HCT116 (cell line): ENCODE measurements at regions not wholly inside any gene's neighbourhood (a gene's known extent, or its start where the extent isn't known, plus 50 kb on each side); places are given as distances from the start of the nearest gene placed in this dataset.

ENCODE experiments used
- ATAC-seq: fragments of 200-7000 bp; cut with Tn5 transposase; 2 replicates; pipeline ENCODE4 v1.9.1; 2020; ENCODE audit warnings: mild to moderate bottlenecking, moderate library complexity
- BruUV-seq: library from RNA; stranded (reverse); fragments of 400-500 nt; replicated peaks from 2 replicates; lab custom pipeline; 2021; lab: Mats Ljungman, UMichigan
- CTCF ChIA-PET: fragments of 300-600 bp; sonication (Branson Sonifier 250); formaldehyde crosslinking; loops from one replicate; lab custom pipeline; 2021; ENCODE audit warnings: antibody characterized with exemption; lab: Charles Lee
- POLR2A ChIA-PET: fragments of 300-600, 350-600 bp; sonication (Branson Sonifier 250); formaldehyde crosslinking; loops from one replicate; lab custom pipeline; 2021; ENCODE audit warnings: antibody characterized with exemption; lab: Charles Lee
- RAD21 ChIA-PET, 2 experiments: fragments of 300-600 bp; sonication (Branson Sonifier 250); formaldehyde crosslinking; loops; one replicate each; lab custom pipeline; 2023; ENCODE audit warnings: low total read pairs in 2 of 2; ENCODE audit not compliant: uncharacterized antibody in 2 of 2, unreplicated experiment in 2 of 2, low non-redundant PET in 1 of 2; lab: Charles Lee
- DNase-seq: peaks from one replicate; pipeline ENCODE4 v3.0.0-alpha.2; 2010; ENCODE audit warnings: low read depth, low spot score
- H2AFZ ChIP-seq: fragments of 200-600 bp; shearing (Covaris generic), sonication (generic); 2 replicates; pipeline ENCODE4 v1.6.1; 2017; ENCODE audit warnings: low read depth, mixed run types, mixed read lengths, antibody characterized with exemption, low read length; ENCODE audit not compliant: poor library complexity, severe bottlenecking
- H3K27ac ChIP-seq: 2 replicates; pipeline ENCODE4 v1.5.1; 2012; ENCODE audit warnings: low read depth, low read length
- H3K27me3 ChIP-seq: fragments of 200-600 bp; sonication (generic); 2 replicates; pipeline ENCODE4 v1.6.1; 2016; ENCODE audit warnings: mixed run types, low read length, mixed read lengths; ENCODE audit not compliant: insufficient read depth
- H3K36me3 ChIP-seq, 2 experiments: fragments of 200-500 bp in 1 of 2; fragments of 200-600 bp in 1 of 2; sonication (Bioruptor generic) in 1 of 2; sonication (generic) in 1 of 2; 2 replicates each; pipeline versions ENCODE4 v1.5.1 to v1.6.1; 2014 to 2016; ENCODE audit warnings: low read length in 2 of 2, inconsistent platforms in 1 of 2, mixed read lengths in 1 of 2, mixed run types in 1 of 2; ENCODE audit not compliant: insufficient read depth in 2 of 2, control insufficient read depth in 1 of 2
- H3K4me1 ChIP-seq, 2 experiments: fragments of 200-600 bp in 1 of 2; sonication (generic) in 1 of 2; 2 replicates each; pipeline versions ENCODE4 v1.5.1 to v1.6.1; 2012 to 2017; ENCODE audit warnings: low read length in 2 of 2, inconsistent platforms in 1 of 2, mild to moderate bottlenecking in 1 of 2, mixed read lengths in 1 of 2, mixed run types in 1 of 2, moderate library complexity in 1 of 2; ENCODE audit not compliant: insufficient read depth in 2 of 2, control insufficient read depth in 1 of 2
- H3K4me2 ChIP-seq: fragments of 200-600 bp; sonication (generic); 2 replicates; pipeline ENCODE4 v1.6.1; 2017; ENCODE audit warnings: mixed run types, low read length, mixed read lengths
- H3K4me3 ChIP-seq, 2 experiments: fragments of 200-600 bp in 1 of 2; sonication (generic) in 1 of 2; replicated peaks in 1 of 2; 2 replicates each; pipeline ENCODE4 v1.5.1; 2011 to 2016; ENCODE audit warnings: low read length in 2 of 2, control low read depth in 1 of 2, low read depth in 1 of 2, mild to moderate bottlenecking in 1 of 2, mixed read lengths in 1 of 2, mixed run types in 1 of 2
- H3K79me2 ChIP-seq: fragments of 200-600 bp; sonication (generic); 2 replicates; pipeline ENCODE4 v1.6.1; 2017; ENCODE audit warnings: mild to moderate bottlenecking, mixed run types, low read length, moderate library complexity, mixed read lengths; ENCODE audit not compliant: insufficient read depth
- H3K9ac ChIP-seq: fragments of 200-600 bp; sonication (generic); 2 replicates; pipeline ENCODE4 v1.6.1; 2016; ENCODE audit warnings: low read length, mixed read lengths
- H3K9me2 ChIP-seq: fragments of 200-600 bp; sonication (generic), shearing (Covaris generic); 2 replicates; pipeline ENCODE4 v1.6.1; 2017; ENCODE audit warnings: mixed run types, mild to moderate bottlenecking, moderate library complexity; ENCODE audit not compliant: insufficient read depth
- H3K9me3 ChIP-seq, 2 experiments: fragments of 200-500 bp in 1 of 2; fragments of 200-600 bp in 1 of 2; sonication (Bioruptor generic) in 1 of 2; sonication (generic) in 1 of 2; 2 replicates each; pipeline ENCODE4 v1.6.1; 2014 to 2017; ENCODE audit warnings: low read length in 2 of 2, mixed read lengths in 2 of 2, inconsistent platforms in 1 of 2, low read depth in 1 of 2, mild to moderate bottlenecking in 1 of 2, mixed run types in 1 of 2, moderate library complexity in 1 of 2; ENCODE audit not compliant: control insufficient read depth in 1 of 2, insufficient read depth in 1 of 2
- H4K20me1 ChIP-seq: fragments of 200-600 bp; sonication (generic), shearing (Covaris generic); 2 replicates; pipeline ENCODE4 v1.6.1; 2017; ENCODE audit warnings: mixed run types, mild to moderate bottlenecking, moderate library complexity; ENCODE audit not compliant: insufficient read depth
- CBX3 ChIP-seq: IDR thresholded peaks from 2 replicates; pipeline ENCODE4 v1.6.1; 2012; ENCODE audit warnings: low read depth
- CEBPB ChIP-seq: IDR thresholded peaks from 2 replicates; pipeline ENCODE4 v1.6.1; 2012; ENCODE audit warnings: low read depth
- ELF1 ChIP-seq: IDR thresholded peaks from 2 replicates; pipeline ENCODE4 v1.6.1; 2012; ENCODE audit warnings: low read depth, borderline replicate concordance
- EZH2 ChIP-seq: fragments of 200-600 bp; sonication (generic); IDR thresholded peaks from 2 replicates; pipeline ENCODE4 v1.6.1; 2017; ENCODE audit warnings: antibody characterized with exemption, mixed run types
- EZH2phosphoT487 ChIP-seq: fragments of 200-600 bp; IDR thresholded peaks from 2 replicates; pipeline ENCODE4 v1.6.1; 2018; ENCODE audit warnings: antibody characterized with exemption, borderline replicate concordance
- JUND ChIP-seq: IDR thresholded peaks from 2 replicates; pipeline ENCODE4 v1.6.1; 2012
- POLR2A ChIP-seq: IDR thresholded peaks from 2 replicates; pipeline ENCODE4 v1.7.0; 2011; ENCODE audit warnings: borderline replicate concordance; ENCODE audit not compliant: insufficient read depth, insufficient read length; ENCODE audit errors: extremely low read depth
- POLR2AphosphoS5 ChIP-seq: IDR thresholded peaks from 2 replicates; pipeline ENCODE4 v1.6.1; 2011; ENCODE audit warnings: mild to moderate bottlenecking, low read depth, low read length, moderate library complexity
- RAD21 ChIP-seq: IDR thresholded peaks from 2 replicates; pipeline ENCODE4 v1.6.1; 2012; ENCODE audit warnings: low read depth, mild to moderate bottlenecking
- SIN3A ChIP-seq: IDR thresholded peaks from 2 replicates; pipeline ENCODE4 v1.6.1; 2012; ENCODE audit warnings: low read depth
- SRF ChIP-seq: IDR thresholded peaks from 2 replicates; pipeline ENCODE4 v1.6.1; 2012; ENCODE audit warnings: low read depth
- TCF7L2 ChIP-seq: IDR thresholded peaks from 2 replicates; pipeline ENCODE4 v1.7.0; 2011; ENCODE audit warnings: borderline replicate concordance, inconsistent platforms; ENCODE audit not compliant: insufficient read depth, insufficient read length; ENCODE audit errors: extremely low read depth
- YY1 ChIP-seq: IDR thresholded peaks from 2 replicates; pipeline ENCODE4 v1.6.1; 2011; ENCODE audit warnings: low read length, low read depth, moderate library complexity, mild to moderate bottlenecking; ENCODE audit not compliant: insufficient replicate concordance; ENCODE audit errors: extremely low read depth
- ZNF274 ChIP-seq: fragments of 200-500 bp; sonication (Bioruptor generic); IDR thresholded peaks from 2 replicates; pipeline ENCODE4 v1.6.1; 2014; ENCODE audit warnings: mild to moderate bottlenecking, low read depth, low read length, inconsistent platforms
- intact Hi-C: fragments of 100-400 bp; cut with micrococcal nuclease; formaldehyde crosslinking; loops from 2 replicates; pipeline ENCODE4 v1.10.0; 2022
- TF ChIP-seq, protein P1 (sequence below): IDR thresholded peaks from 2 replicates; pipeline ENCODE4 v1.6.1; 2012
- TF ChIP-seq, protein P2 (sequence below): IDR thresholded peaks from 2 replicates; pipeline ENCODE4 v1.6.1; 2012; ENCODE audit warnings: low read depth
- TF ChIP-seq, protein P3 (sequence below), 3 experiments: fragments of 200-600 bp in 1 of 3; sonication (generic) in 1 of 3; IDR thresholded peaks in 2 of 3; conservative IDR thresholded peaks in 1 of 3; 2 replicates each; pipeline ENCODE4 v1.5.1; 2012 to 2017; ENCODE audit warnings: low read depth in 2 of 3, low read length in 2 of 3, antibody characterized with exemption in 1 of 3, borderline replicate concordance in 1 of 3, control low read depth in 1 of 3, mild to moderate bottlenecking in 1 of 3, mixed read lengths in 1 of 3, mixed run types in 1 of 3, moderate library complexity in 1 of 3; ENCODE audit not compliant: insufficient read depth in 1 of 3
- TF ChIP-seq, protein P4 (sequence below): IDR thresholded peaks from 2 replicates; pipeline ENCODE4 v1.6.1; 2011; ENCODE audit warnings: mild to moderate bottlenecking, low read length, moderate library complexity; ENCODE audit not compliant: insufficient replicate concordance; ENCODE audit errors: extremely low read depth
- TF ChIP-seq, protein P5 (sequence below): IDR thresholded peaks from 2 replicates; pipeline ENCODE4 v1.6.1; 2012

DNA sequence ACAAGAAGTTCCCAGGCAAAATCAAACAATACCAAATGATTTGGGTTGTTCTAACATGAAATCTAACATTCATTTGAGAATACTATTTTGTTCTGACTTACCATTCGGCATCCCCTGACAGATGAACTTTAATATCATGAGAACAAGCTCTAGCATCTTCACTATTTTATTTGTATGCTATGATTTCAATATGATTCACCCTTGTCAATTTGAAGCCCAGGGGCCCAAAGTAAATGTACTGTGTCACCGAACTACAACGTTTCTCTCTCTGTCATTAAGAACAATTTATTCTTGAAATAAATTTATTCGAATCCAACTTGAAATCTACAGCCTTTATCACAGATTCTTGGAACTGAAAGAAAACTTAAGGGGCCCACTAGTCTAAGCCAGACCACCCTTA, 146.2 kb upstream of the RASSF8 start (continued):
- TF ChIP-seq SRF = no peak
- TF ChIP-seq POLR2A = no peak
- no peak for TF ChIP-seq ZNF274
- TF ChIP-seq POLR2AphosphoS5 = no peak
- TF ChIP-seq ELF1 = no peak
- TF ChIP-seq, all 23 proteins: peak for 0

DNA sequence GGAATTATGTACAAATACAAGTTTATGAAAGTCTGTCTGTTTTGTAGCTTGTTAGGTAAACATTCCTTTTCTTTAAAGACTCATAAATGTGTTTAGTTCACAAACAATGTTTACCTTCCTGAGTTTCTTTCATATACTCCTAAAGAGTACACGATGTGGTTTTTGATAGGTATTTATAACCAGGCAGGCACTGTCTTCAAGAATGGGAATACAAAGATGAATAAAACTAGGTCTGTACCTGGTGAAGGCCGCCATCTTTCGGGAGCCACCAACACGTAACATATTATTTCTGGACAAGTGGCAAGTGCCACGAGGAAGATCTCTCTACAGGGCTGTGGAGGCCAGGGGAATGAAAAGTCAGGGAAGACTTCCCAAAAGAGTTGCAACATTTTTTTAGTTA, 144.6 kb upstream of the RASSF8 start:
- H3K4me1 ChIP-seq = peaks cover 2 to 18% of the 10 kb centered on the region in 2 experiments; a peak in 2 of 4 replicates
- H3K9me2 ChIP-seq = no peaks in the 10 kb centered on the region
- no peak overlapping the region for H3K9ac ChIP-seq
- BruUV-seq = no TSS peak
- RAD21 ChIA-PET = no interaction called here
- no peak for DNase-seq
- H3K27me3 ChIP-seq = no peaks in the 10 kb centered on the region
- H3K27ac ChIP-seq = no peak overlapping the region
- H4K20me1 ChIP-seq = no peaks in the 10 kb centered on the region
- no peaks in the 10 kb centered on the region for H3K9me3 ChIP-seq
- H3K36me3 ChIP-seq = no peaks in the 10 kb centered on the region
- H3K79me2 ChIP-seq = no peaks in the 10 kb centered on the region
- H3K4me3 ChIP-seq = no peak overlapping the region
- H3K4me2 ChIP-seq = no peak overlapping the region
- no peak overlapping the region for H2AFZ ChIP-seq
- POLR2A ChIA-PET = no interaction called here
- CTCF ChIA-PET = no interaction called here
- no peak for ATAC-seq
- intact Hi-C loops = no loop called here
- TF ChIP-seq POLR2AphosphoS5 (no peak), SIN3A (no peak), CEBPB (no peak), ZNF274 (no peak), TCF7L2 (no peak), EZH2 (no peak), RAD21 (no peak), EZH2phosphoT487 (no peak), JUND (no peak), CBX3 (no peak), YY1 (no peak)
- TF ChIP-seq, protein P1, sequence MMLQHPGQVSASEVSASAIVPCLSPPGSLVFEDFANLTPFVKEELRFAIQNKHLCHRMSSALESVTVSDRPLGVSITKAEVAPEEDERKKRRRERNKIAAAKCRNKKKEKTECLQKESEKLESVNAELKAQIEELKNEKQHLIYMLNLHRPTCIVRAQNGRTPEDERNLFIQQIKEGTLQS = no peak
- TF ChIP-seq, protein P2, sequence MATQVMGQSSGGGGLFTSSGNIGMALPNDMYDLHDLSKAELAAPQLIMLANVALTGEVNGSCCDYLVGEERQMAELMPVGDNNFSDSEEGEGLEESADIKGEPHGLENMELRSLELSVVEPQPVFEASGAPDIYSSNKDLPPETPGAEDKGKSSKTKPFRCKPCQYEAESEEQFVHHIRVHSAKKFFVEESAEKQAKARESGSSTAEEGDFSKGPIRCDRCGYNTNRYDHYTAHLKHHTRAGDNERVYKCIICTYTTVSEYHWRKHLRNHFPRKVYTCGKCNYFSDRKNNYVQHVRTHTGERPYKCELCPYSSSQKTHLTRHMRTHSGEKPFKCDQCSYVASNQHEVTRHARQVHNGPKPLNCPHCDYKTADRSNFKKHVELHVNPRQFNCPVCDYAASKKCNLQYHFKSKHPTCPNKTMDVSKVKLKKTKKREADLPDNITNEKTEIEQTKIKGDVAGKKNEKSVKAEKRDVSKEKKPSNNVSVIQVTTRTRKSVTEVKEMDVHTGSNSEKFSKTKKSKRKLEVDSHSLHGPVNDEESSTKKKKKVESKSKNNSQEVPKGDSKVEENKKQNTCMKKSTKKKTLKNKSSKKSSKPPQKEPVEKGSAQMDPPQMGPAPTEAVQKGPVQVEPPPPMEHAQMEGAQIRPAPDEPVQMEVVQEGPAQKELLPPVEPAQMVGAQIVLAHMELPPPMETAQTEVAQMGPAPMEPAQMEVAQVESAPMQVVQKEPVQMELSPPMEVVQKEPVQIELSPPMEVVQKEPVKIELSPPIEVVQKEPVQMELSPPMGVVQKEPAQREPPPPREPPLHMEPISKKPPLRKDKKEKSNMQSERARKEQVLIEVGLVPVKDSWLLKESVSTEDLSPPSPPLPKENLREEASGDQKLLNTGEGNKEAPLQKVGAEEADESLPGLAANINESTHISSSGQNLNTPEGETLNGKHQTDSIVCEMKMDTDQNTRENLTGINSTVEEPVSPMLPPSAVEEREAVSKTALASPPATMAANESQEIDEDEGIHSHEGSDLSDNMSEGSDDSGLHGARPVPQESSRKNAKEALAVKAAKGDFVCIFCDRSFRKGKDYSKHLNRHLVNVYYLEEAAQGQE = no peak
- TF ChIP-seq, protein P3, sequence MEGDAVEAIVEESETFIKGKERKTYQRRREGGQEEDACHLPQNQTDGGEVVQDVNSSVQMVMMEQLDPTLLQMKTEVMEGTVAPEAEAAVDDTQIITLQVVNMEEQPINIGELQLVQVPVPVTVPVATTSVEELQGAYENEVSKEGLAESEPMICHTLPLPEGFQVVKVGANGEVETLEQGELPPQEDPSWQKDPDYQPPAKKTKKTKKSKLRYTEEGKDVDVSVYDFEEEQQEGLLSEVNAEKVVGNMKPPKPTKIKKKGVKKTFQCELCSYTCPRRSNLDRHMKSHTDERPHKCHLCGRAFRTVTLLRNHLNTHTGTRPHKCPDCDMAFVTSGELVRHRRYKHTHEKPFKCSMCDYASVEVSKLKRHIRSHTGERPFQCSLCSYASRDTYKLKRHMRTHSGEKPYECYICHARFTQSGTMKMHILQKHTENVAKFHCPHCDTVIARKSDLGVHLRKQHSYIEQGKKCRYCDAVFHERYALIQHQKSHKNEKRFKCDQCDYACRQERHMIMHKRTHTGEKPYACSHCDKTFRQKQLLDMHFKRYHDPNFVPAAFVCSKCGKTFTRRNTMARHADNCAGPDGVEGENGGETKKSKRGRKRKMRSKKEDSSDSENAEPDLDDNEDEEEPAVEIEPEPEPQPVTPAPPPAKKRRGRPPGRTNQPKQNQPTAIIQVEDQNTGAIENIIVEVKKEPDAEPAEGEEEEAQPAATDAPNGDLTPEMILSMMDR (IDR thresholded peaks at IDR 0.05 in 2 of 3, conservative IDR thresholded peaks at IDR 0.05 in 1 of 3; ENCODE audit: borderline replicate concordance in 1 of 3, insufficient read depth in 1 of 3, low read depth in 2 of 3, low read length in 2 of 3) = no peak
- TF ChIP-seq, protein P4, sequence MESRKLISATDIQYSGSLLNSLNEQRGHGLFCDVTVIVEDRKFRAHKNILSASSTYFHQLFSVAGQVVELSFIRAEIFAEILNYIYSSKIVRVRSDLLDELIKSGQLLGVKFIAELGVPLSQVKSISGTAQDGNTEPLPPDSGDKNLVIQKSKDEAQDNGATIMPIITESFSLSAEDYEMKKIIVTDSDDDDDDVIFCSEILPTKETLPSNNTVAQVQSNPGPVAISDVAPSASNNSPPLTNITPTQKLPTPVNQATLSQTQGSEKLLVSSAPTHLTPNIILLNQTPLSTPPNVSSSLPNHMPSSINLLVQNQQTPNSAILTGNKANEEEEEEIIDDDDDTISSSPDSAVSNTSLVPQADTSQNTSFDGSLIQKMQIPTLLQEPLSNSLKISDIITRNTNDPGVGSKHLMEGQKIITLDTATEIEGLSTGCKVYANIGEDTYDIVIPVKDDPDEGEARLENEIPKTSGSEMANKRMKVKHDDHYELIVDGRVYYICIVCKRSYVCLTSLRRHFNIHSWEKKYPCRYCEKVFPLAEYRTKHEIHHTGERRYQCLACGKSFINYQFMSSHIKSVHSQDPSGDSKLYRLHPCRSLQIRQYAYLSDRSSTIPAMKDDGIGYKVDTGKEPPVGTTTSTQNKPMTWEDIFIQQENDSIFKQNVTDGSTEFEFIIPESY = no peak
- TF ChIP-seq, protein P5, sequence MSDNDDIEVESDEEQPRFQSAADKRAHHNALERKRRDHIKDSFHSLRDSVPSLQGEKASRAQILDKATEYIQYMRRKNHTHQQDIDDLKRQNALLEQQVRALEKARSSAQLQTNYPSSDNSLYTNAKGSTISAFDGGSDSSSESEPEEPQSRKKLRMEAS = no peak
